ENCODE measurements at regions not wholly inside any gene's neighbourhood (a gene's known extent, or its start where the extent isn't known, plus 50 kb on each side); places are given as distances from the start of the nearest gene placed in this dataset.

- no peaks in the 10 kb centered on the region for H3K9me3 ChIP-seq (replicated peaks; ENCODE audit: control insufficient read depth, insufficient read depth, low read length)
- CTCF ChIA-PET = interaction anchor here (0.7 kb wide), 1 partner anchor 13 kb away, joined by 3 read pairs; no protein-coding TSS in a partner anchor
- H4K20me1 ChIP-seq (replicated peaks; ENCODE audit: control insufficient read depth, extremely low read depth, insufficient read depth, low read length) = no peaks in the 10 kb centered on the region
- no peaks in the 10 kb centered on the region for H3K9me1 ChIP-seq (replicated peaks; ENCODE audit: control insufficient read depth, extremely low read depth, insufficient read depth, low read length)
- no peak overlapping the region for H2AFZ ChIP-seq (ENCODE audit: low read depth, low read length)
- no peaks in the 10 kb centered on the region for H3K27me3 ChIP-seq (ENCODE audit: control insufficient read depth in 2 of 2, insufficient read depth in 2 of 2, low read length in 2 of 2)
- H3K4me2 ChIP-seq (ENCODE audit: insufficient read depth, low read length) = no peak overlapping the region
- no peak overlapping the region for H3K27ac ChIP-seq (ENCODE audit: insufficient read depth, low read depth, low read length)
- DNase-seq (ENCODE audit: low read depth, low spot score) (no peak), FAIRE-seq (no peak)
- no peaks in the 10 kb centered on the region for H3K4me1 ChIP-seq (ENCODE audit: control insufficient read depth, extremely low read depth, insufficient read depth, low read length)
- H3K36me3 ChIP-seq (ENCODE audit: control insufficient read depth in 2 of 2, extremely low read depth in 1 of 2, insufficient read depth in 2 of 2, low read length in 2 of 2) = no peaks in the 10 kb centered on the region
- intact Hi-C loops (cut with micrococcal nuclease) = no loop called here
- no peaks in the 10 kb centered on the region for H3K79me2 ChIP-seq (ENCODE audit: control insufficient read depth, insufficient read depth, low read length)
- no peak overlapping the region for H3K9ac ChIP-seq (replicated peaks; ENCODE audit: extremely low read depth, insufficient read depth, low read length)
- H3K4me3 ChIP-seq (replicated peaks in 1 of 3; ENCODE audit: insufficient read depth in 1 of 3, low read depth in 1 of 3, low read length in 3 of 3) = no peak overlapping the region
- POLR2A ChIA-PET = no interaction called here
- TF ChIP-seq CTCF (IDR thresholded peaks at IDR 0.05; ENCODE audit: extremely low read depth in 1 of 2, insufficient read depth in 1 of 2, low read depth in 1 of 2, low read length in 2 of 2) (no peak), MAX (IDR thresholded peaks at IDR 0.05; ENCODE audit: insufficient read depth, insufficient read length) (no peak), JUN (IDR thresholded peaks at IDR 0.05; ENCODE audit: borderline replicate concordance, insufficient read depth, insufficient read length, low read depth) (no peak), MYC (IDR thresholded peaks at IDR 0.05; ENCODE audit: low read depth, low read length) (no peak), EZH2 (IDR thresholded peaks at IDR 0.05; ENCODE audit: borderline replicate concordance, low read depth, low read length, severe bottlenecking) (no peak), FOS (IDR thresholded peaks at IDR 0.05; ENCODE audit: borderline replicate concordance, insufficient read depth, low read length) (no peak), POLR2A (IDR thresholded peaks at IDR 0.05; ENCODE audit: low read depth, low read length) (no peak), POLR2AphosphoS5 (IDR thresholded peaks at IDR 0.05; ENCODE audit: insufficient read depth, low read depth, low read length) (no peak), GATA2 (IDR thresholded peaks at IDR 0.05; ENCODE audit: insufficient read depth, insufficient read length, low read depth, low read length) (no peak)
- dilution Hi-C loops (cut with MboI; ENCODE audit: extremely low pct_ligation_motif_present, low sequenced_read_pairs) = no loop called here
- no TSS peak for BruUV-seq (replicated peaks)
Observed at GRCh38 chr15:96747291-96747690, 416.8 kb downstream of the NR2F2 start.

Data from endothelial cell of umbilical vein (primary cell).